K562 (cell line): ENCODE measurements at regions not wholly inside any gene's neighbourhood (a gene's known extent, or its start where the extent isn't known, plus 50 kb on each side); places are given as distances from the start of the nearest gene placed in this dataset.

Experiments
- CTCF ChIP-seq, 3 experiments: IDR thresholded peaks in 2 of 3; conservative IDR thresholded peaks in 1 of 3; 2 replicates each; pipeline ENCODE4 v1.5.1; 2011 to 2012; ENCODE audit warnings: low read length in 3 of 3, mild to moderate bottlenecking in 3 of 3, control low read depth in 2 of 3, improper control_type of control experiment in 1 of 3, inconsistent platforms in 1 of 3, low read depth in 1 of 3, mixed read lengths in 1 of 3, moderate library complexity in 1 of 3; ENCODE audit not compliant: insufficient read depth in 2 of 3
- E2F1 ChIP-seq: sonication (generic); formaldehyde crosslinking; IDR thresholded peaks from 2 replicates; pipeline ENCODE4 v1.8.1; 2023; ENCODE audit warnings: mild to moderate bottlenecking, missing genetic modification reagents, moderate library complexity
- GABPB1 ChIP-seq: sonication (generic); formaldehyde crosslinking; IDR thresholded peaks from 2 replicates; pipeline ENCODE4 v1.8.0; 2022; ENCODE audit warnings: mild to moderate bottlenecking, missing genetic modification reagents
- IRF1 ChIP-seq: sonication (generic); formaldehyde crosslinking; IDR thresholded peaks from 2 replicates; pipeline ENCODE4 v1.8.0; 2022; ENCODE audit warnings: missing genetic modification reagents, mild to moderate bottlenecking, borderline replicate concordance
- MCM5 ChIP-seq: fragments of 450-650 bp; IDR thresholded peaks from 2 replicates; pipeline ENCODE4 v1.6.1; 2016; ENCODE audit warnings: low read depth
- MXI1 ChIP-seq: IDR thresholded peaks from 2 replicates; pipeline ENCODE4 v1.6.1; 2011; ENCODE audit warnings: low read depth, mild to moderate bottlenecking, improper control_type of control experiment, low read length
- POLR2A ChIP-seq: fragments of 450-650 bp; conservative IDR thresholded peaks from 2 replicates; pipeline ENCODE4 v1.6.1; 2016
- SMARCB1 ChIP-seq: IDR thresholded peaks from 2 replicates; pipeline ENCODE4 v1.6.1; 2011; ENCODE audit warnings: improper control_type of control experiment, low read depth; ENCODE audit not compliant: insufficient read length
- SRSF9 ChIP-seq: fragments of 200-400 bp; formaldehyde crosslinking; IDR thresholded peaks from 2 replicates; pipeline ENCODE4 v1.6.1; 2017; ENCODE audit warnings: low read depth, low read length, borderline replicate concordance
- TF ChIP-seq, protein P1 (sequence below): fragments of 250-450 bp; sonication (Bioruptor Pico); IDR thresholded peaks from 2 replicates; pipeline ENCODE4 v1.5.0; 2021; ENCODE audit warnings: mild to moderate bottlenecking, moderate library complexity

- TF ChIP-seq IRF1 (CRISPR knock-in tag) (no peak), POLR2A (no peak), CTCF (IDR thresholded peaks at IDR 0.05 in 2 of 3, conservative IDR thresholded peaks at IDR 0.05 in 1 of 3; ENCODE audit: insufficient read depth in 2 of 3, low read depth in 1 of 3, low read length in 3 of 3) (no peak), E2F1 (CRISPR knock-in tag) (no peak), MCM5 (no peak), SMARCB1 (no peak), MXI1 (no peak), GABPB1 (no peak), SRSF9 (no peak)
- TF ChIP-seq, protein P1, sequence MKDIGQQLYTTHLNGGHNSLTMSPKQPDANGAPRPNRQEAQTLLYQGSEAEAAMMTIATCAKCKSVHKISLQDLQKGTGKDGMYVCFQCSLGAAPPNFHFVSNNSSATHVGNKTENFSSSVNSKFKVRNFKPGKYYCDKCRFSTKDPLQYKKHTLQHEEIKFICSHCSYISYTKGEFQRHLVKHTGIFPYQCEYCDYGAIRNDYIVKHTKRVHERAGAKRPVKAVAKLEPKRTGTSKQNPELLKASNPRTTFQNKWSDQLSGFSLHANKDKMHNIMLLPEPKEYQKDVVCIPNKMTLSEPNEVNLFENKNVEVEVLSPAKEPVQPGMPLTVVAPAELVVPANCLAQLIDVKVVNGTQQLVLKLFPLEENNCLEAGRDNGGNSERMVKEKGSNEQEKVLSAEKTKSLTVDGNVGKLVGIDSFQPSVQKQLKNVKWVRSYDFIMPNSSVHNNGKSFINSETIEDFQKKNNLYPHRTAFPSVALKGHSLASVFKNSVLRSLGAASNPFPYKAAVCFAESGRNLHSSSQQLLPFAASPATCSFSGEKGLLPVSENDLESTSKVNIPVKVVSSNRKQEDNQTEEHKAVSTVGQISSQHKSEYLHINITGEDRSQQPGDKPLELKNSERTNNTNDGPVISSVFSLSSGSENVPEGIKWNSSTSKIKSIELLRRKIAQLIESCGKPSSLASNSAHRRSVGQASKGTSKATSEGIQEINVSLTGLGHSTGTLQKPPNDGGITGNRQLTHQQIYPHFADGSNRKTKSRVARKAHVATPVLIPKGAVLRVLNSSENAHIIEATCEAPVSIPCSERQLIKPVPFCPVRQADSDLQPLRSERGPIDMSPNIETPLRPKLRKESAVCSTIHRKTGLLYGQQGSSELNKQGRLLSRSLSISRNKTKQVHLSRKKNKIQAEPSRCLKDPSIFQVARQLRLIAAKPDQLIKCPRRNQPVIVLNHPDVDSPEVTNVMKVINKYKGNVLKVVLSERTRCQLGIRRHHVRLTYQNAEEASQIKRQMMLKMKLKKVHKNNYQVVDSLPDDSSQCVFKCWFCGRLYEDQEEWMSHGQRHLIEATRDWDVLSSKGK (CRISPR knock-in tag): no peak
Measured at GRCh38 chr13:73325723-73326558, 267.1 kb downstream of the KLF5 start.
